ENCODE measurements at regions not wholly inside any gene's neighbourhood (a gene's known extent, or its start where the extent isn't known, plus 50 kb on each side); places are given as distances from the start of the nearest gene placed in this dataset.

- DNase-seq (ENCODE audit: low read depth), result peak; percentile 8
These were observed 58.7 kb upstream of the ACAN start for GRCh38 chr15:88744548-88745020.

DNA sequence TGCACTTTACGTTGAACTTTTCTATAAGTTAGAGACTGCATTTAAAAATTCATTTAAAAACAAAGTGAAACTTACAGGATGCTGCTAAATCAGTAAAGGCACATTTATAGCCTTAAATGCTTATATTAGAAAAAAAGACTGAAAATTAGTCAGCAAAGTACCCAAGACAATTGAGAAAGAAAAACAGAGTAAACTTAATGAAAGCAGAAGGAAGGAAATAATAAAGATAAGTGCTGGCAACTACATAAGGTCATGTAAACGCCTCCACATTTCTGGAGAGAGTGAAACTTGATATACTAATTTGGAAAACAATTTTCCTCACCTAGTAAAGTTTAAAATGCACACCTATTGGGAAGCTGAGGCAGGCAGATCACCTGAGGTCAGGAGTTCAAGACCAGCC is 58.2 kb upstream of the ACAN start:
- DNase-seq (ENCODE audit: low read depth), result no peak

DNA sequence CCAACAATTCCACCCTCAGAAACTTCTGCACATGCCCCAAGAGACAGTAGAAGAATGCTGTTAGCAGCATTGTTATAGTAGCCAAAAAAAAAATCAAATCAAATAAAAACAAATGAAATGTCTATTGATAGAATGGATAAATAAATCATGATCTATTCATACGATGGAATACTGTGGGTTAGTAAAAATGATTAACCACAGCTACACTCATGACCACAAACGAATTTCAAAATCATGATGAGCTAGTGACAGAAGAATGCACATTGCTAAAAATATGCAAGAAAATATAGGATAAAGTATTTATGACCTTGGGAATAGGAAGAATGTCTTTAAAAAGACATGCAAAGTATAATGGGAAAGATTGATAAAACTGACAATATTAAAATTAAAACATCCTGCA is 57.5 kb upstream of the ACAN start:
- DNase-seq (ENCODE audit: low read depth), result peak; percentile 68

- no peak for DNase-seq (ENCODE audit: low read depth)
These were observed 56.8 kb upstream of the ACAN start for GRCh38 chr15:88746451-88746850.

- DNase-seq (ENCODE audit: low read depth), result no peak
These were observed 56.1 kb upstream of the ACAN start for GRCh38 chr15:88747111-88747510.

DNA sequence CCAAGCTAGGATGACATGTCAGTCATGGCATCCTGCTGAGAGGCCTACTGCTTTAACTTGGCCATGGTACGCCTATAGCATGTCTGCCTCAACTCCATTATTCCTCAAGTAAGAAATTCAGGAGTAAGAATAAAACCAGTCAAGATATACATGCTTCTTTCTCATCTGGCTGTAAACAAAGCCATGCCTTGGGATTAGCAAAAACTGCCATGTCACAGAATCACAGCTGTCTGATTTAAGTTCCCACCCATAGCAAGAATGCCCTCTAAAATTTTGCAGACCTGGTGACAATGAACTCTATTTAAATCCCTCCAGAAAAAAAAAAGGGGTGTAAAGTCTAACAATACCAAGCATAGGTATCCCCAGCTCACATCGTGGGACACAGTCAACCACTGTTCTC is 55.6 kb upstream of the ACAN start:
- no peak for DNase-seq (ENCODE audit: low read depth)

DNA sequence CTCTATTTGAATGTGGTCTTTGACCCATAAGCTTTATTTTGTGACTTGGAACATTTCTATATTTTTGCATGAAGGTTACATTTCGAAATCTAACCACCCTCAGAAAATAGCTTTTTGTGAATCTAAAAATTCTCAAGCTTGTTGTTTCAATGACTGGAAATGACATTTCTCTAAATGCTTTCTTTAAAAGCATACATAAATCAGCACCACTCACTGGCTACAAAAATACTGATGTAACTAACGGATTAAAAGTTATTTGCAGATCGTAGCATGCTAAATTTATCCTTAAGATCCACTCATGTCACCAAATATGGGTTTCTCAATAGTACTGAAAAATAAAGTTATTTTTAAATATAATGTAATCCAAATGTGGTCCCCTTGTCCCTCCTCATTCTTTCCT is 55.2 kb upstream of the ACAN start:
- DNase-seq (ENCODE audit: low read depth), result no peak

DNA sequence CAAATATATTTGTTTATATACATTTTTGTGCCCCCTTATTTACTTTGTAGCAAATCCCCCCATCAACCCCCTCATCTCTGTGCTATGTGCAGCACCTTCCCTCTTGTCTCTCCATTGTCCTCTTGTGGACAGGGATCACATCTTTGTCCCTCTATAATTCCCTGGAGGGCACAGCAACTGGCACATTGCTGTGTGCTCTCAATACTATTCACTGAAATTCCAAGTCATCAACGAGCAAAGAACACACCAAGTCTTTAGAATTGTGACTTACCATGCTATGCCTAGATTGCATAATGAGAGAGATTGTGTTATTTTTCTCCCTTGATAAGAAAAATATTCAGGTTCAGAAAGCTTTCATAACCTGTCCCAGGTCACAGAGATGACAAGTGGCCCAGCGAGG is 54.6 kb upstream of the ACAN start:
- no peak for DNase-seq (ENCODE audit: low read depth)

- DNase-seq (ENCODE audit: low read depth), result no peak
These were observed 53.5 kb upstream of the ACAN start for GRCh38 chr15:88749699-88750098.

- DNase-seq (ENCODE audit: low read depth), result no peak
These were observed 50.7 kb upstream of the ACAN start for GRCh38 chr15:88752501-88752900.

- DNase-seq (ENCODE audit: low read depth), result no peak
These were observed 50.3 kb upstream of the ACAN start for GRCh38 chr15:88752951-88753350.

All from ELR (cell line).